ENCODE measurements at regions not wholly inside any gene's neighbourhood (a gene's known extent, or its start where the extent isn't known, plus 50 kb on each side); places are given as distances from the start of the nearest gene placed in this dataset.
"Not testable (repeated sequence)": the region's sequence is repeated elsewhere in the genome, so short reads cannot be mapped to it uniquely, and the experiment has no call there.

DNA sequence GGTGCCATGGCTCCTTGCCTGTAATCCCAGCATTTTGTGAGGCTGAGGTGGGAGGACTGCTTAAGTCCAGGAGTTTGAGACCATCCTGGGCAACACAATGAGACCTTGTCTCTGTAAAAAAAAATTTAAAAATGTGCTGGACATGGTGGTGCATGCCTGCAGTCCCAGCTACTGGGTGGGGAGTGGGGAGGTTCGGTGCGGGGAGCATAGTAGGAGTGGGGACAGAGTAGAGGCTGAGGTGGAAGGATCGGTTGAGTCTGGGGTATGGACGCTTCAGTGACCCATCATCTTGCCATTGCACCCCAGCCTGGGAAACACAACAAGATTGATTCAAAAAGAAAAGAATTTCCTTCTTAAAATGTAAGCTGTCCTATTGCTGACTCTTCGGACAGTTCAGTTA lies 1490.0 kb upstream of the GBE1 start:
- no peak for DNase-seq

DNA sequence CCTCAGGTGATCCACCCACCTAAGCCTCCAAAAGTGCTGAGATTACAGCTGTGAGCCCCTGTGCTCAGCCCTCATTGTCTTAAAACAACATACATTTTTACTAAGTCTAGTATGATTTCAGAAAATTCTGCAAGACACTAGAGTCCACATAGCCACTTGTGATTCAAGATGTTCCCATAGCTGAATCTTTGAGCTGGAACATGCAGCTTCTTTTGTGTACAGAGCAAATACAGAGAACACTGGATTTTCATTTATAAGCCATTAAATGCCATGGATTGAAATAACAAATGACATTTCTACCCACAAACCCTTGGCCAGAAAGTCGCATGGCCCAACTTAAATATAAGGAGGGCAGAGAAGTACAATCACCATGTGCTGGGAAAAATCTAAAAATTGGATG lies 1489.2 kb upstream of the GBE1 start:
- no peak for DNase-seq

DNA sequence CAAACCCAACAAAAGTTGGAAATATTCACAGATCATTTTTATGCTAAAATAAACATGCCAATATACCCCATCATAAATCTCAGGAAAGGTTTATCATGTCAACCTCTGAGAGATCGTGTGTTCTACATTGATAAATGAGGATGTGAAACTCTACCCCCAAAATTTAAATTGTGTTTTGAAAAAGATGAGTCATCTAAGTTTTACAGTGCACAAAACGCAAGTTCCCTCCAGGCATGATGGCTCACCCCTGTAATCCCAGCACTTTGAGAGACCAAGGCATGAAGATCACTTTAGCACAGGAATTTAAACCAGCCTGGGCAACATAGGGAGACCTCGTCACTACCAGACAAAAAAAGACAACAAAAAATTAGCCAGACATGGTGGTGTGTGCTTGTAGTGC lies 1487.0 kb upstream of the GBE1 start:
- DNase-seq, result no peak

DNA sequence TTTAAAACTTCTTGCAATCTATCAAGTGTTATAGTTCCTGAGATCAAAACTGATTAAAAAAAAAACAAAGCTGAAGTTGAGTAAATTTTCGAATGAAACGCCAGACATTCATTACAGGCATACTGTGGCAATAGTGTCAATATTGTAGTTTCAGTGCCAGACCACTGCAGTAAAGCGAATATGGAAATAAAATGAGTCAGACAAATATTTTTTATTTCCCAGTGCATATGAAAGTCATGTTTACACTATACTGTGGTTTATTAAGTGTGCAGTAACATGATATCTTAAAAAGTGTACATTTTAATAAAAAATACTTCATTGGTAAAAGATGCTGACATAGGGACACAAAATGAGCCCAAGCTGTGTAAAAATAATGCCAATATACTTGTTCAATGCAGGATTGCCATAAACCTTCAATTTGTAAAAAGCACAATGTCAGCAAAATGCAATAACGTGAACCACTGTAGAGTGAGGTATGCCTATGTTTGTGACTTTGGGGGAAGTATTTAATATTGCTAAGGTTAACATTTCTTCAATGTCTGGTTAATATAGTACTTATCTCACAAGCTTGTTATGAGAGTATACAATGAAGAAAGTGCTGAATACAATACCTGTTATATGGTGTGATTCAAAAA lies 1473.9 kb upstream of the GBE1 start:
- no peak for DNase-seq

DNA sequence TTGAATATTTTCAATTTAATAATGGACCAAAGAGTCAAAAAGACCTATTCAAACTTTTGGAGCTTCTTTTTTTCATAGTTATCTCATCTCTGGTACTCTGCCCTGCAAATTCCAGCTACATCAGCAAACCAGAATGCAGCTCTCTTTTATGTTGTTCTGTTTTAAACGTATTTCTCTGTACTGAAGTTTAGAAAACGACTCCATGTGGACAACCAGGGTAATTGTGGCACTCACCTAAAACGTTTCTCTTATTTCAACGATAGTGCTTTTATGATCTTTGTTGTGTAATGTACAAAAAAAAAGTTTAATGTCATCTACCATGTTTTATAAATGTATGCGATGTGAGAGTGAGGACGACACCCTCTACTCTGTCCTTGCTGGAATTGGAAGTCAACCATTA lies 1472.3 kb upstream of the GBE1 start:
- no peak for DNase-seq

DNA sequence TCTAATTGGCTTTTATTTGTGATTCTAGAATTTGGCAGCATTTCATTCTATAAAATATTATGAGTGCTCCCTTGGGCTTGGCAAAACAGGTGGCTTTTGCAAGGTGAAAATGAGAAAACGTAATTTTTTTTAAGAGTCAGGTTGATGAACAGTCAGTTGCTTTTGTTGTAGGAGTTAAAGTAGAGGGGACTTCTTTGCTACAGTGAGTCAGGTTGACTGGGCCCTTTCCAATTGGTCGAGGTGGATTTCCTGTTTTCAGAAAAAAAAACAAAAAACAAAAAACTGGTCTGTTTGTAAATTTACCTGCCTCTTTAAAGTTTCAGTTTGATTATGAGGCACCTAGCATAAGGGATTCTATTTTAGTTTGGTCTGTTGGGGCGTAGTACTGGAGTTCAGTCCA lies 1469.4 kb upstream of the GBE1 start:
- DNase-seq, result no peak

DNA sequence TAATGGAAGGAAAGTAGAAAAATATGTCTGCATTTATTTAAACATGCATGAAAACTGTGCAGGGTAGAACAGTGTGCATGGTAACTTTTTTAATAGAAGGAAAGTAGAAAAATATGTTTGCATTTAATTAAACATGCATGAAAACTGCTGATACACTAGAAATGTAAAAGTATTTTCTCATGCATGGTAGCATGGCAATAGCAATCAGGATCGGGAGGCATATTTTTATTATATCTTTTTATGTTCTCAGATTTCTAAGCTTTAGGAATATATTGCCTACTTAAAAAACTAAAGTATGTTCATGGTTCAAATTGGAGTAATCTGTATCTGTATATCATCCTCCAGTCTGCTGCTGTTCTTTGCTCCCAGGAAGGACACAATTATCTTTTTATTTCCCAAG lies 1468.9 kb upstream of the GBE1 start:
- DNase-seq, result no peak

DNA sequence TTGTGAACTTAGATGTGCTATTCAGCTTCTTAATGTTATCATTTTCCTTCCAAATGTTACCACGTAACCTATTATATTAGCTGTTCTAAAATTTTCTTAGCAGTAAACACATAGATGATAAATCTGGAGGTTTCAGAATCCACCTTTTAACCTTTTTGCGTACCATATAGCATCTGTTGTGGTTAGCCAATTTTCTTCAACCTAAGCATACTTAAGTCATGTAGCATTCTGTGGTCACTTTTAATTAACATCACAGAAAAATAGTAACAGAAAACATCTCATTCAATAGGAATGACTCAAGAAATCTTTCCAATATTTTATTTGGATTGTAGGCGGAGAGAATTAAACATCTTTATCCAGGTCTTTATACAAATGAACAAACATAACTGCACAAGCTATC lies 1465.3 kb upstream of the GBE1 start:
- no peak for DNase-seq

DNA sequence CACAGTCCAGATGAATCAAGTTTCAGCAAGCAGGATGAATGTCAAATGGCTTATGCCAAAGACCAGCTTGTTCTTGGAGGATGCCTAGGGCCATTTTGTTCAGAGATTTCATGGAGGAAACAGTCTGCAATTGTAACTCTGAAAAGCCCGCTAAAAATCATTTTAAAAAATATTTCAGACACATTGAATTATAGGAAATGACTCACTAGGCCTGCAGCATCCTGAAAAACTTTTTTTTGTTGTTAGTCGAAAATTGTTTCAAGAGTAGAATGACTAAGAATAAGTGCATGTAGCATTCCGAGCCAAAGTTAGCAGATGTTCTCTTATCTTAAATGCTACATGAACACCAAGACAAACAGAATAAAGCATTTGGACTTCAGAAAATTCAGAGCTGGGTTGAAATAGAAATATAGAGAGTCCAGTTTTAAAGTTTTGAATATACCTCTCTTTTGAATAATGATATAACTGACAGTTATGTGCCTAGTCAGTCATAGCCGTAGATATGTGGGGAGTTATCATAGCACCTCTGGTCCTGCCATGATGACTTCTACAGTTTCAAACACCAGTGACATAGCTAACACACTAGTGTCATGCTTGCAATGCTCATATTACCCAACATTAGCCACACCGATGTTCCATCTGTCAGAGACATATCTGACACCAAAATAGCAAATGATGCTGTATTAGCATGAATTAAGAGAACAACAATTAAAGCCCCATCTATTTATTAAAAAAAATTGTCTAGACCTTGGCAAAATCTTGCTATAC lies 1462.8 kb upstream of the GBE1 start:
- no peak for DNase-seq

DNA sequence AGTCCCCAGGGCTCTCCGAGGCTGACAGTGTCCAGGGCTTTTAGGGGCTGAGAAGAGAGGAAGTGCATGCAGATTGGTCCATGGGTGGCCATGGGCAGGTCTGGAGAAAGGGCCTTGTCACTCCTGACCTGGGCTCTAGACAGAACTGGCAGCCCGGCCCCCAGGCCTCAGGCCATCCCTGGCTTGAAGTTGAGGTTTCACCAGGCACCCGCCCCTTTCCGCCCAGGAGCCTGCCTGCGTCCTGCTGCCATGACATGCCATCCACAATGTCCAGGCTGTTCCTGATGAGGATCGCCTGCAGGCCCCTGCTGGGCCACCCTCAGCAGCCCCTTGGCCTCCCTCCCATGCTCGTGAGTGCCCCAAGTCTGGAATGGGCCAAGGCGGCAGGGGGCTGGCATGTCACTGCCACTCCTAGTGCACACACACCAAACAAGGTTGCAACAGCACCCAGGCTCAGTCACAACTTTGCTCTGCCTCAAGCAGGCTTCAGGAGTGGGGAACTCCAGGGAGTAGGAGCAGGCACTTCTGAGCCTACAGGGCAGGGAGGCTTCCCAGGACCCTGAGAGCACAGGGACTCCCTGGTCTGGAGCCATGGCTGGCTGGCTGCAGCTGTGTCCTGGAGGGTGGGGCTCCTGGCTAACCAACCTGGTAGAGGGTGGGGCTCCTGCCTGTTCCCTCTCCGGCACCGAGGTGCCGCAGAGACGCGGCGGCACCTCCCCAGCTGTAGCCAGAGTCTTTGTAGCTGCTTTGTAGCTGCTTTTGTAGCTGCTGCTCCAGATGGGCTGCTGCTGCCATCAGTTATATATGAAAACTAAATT lies 1457.1 kb upstream of the GBE1 start:
- no peak for DNase-seq

DNA sequence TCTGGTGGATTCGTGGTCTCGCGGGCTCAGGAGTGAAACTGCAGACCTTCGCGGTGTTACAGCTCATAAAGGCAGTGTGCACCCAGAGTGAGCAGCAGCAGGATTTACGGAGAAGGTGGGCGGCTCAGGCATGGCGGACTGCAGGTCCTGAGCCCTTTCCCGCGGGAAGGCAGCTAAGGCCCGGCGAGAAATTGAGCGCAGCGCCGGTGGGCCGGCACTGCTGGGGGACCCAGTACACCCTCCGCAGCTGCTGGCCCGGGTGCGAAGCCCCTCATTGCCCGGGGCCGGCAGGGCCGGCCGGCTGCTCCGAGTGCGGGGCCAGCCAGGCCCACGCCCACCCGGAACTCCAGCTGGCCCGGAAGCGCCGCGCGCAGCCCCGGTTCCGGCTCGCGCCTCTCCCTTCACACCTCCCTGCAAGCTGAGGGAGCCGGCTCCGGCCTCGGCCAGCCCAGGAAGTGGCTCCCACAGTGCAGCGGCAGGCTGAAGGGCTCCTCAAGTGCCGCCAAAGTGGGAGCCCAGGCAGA lies 1456.2 kb upstream of the GBE1 start:
- not testable (repeated sequence) for DNase-seq

DNA sequence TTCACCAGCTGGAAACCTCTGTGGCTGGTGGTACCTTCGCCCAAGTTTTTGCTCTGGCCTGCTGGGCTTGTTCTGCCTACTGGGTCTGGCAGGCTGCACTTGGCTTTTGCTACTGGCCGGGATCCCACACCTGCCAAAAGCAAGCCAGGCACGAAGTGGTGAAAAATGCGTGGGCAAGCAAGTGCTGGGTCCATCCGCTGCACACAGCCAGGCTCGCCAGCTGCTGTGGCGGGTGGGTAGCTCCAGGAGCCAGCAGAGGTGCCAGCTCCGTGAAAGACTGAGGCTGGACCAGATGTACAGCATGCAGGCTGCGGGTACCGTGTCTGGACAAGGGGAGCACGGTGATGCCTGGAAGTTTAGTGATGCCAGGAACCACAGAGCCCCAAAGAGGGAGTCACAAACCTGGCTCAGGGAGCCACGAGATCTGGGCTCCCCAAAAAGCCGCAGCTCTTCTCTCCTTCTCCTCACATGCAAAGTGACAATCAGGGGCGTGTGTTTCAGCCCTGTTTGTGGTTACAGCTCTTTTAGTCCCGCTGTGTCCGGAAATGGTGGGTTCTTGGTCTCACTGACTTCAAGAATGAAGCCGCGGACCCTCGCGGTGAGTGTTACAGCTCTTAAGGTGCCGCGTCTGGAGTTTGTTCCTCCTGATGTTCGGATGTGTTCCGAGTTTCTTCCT lies 1455.6 kb upstream of the GBE1 start:
- DNase-seq, result no peak

DNA sequence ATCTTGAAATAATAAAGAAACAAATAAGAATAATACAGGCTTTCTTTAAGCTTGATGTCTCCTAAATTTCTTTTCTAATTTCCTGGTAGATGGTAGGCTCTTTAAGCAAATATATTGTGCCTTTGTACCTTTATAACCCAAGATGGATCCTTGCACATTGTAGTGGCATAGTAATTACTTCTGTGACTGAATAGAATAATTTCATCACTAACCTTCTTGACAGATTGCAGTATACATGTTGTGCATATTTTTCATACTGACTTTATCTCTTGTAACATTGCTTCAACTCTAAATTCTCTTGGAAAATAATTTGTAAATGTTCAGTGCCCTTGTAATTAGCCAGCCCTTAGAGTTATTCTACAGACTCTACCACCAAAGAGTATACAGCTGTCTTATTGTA lies 1433.8 kb upstream of the GBE1 start:
- no peak for DNase-seq

DNA sequence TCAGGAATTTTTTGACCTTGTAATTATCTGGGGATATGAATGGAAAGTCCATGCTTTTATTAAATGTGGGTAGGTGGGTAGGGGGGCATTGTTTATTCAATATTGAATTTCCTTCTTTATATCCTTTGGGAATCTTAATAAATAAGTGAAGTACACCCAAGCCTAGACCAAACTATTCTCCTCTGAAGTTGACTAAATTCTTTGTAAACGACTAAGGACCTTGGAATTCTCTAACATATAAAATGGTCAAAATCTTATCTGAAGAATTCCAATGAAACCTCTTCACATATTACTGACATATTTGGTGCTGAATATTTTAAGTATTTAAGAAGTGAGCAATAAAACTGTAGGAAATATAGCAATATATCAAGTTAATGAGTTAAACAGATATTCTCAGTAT lies 1432.1 kb upstream of the GBE1 start:
- no peak for DNase-seq

DNA sequence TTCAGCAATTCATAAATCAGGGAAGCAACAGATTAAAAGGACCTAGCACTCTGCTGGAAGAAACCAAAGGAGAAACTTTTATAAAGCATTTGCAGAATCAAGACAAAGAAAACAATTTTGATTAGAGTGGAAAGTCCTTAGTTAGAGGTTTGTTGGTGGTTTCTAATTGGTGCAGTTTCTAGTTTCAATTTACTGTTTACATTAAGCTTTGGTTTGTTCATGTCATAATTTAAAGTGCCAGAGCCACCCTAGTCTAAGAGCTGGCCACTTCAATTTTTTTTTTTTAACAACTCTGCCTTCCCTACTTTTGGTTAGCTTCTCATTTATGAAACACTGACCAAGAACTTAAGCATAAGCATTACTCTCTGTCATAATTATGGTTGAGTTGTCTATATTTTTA lies 1428.2 kb upstream of the GBE1 start:
- DNase-seq, result no peak

DNA sequence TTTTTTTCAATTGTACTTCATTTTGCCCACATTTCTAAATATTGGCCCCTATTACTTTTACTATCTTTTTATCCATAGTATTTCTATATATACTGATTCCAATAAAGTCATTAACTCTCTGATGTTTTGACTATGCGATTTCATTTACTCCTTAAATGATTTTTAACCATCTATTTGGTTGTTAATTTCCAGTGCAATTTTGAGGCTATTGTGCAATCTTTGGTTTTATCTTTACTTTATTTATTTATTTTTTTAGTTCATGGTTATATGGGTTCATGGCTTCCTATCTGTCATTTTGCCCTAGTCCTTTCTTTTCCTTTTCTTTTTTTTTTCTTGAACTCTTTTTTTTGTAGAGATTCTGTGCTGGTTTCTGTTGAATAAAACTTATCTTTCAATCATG lies 1408.0 kb upstream of the GBE1 start:
- DNase-seq, result no peak

DNA sequence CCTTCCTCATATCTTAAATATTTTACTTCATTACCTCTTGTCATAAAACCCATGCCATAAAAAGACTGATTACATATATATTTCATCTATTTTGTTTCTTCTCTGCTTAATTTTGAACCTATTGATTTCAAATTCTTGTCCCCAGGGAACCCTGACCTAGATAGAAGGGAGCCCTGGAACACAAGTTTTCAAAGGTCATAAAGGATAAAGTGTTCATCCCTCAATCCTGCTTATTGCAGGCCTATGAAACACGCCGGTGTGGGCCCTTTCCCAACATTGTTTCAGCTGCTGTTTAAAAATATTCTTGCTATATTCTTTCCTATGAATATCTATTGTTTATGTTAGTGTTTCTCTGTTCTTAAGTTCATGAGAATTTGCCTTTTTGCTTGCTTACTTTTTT lies 1389.5 kb upstream of the GBE1 start:
- no peak for DNase-seq

DNA sequence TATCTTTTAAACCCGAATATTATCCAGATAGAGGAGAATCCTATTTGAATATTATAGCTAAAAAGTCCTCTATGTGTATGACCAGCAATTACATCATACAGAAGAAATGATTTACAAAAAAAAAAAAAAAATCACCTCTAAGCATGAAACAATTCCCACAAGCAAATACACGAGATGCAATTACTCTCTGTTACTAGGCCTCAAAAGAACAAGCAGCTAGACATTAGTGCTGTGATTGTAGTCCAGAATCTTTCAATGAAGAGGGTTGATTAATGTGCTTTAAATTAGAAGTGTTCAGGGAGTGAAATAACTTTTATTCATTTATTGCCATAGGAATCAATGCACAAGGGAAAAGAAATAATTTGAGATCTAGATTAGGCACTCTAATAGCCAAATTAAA lies 1379.5 kb upstream of the GBE1 start:
- DNase-seq, result no peak

DNA sequence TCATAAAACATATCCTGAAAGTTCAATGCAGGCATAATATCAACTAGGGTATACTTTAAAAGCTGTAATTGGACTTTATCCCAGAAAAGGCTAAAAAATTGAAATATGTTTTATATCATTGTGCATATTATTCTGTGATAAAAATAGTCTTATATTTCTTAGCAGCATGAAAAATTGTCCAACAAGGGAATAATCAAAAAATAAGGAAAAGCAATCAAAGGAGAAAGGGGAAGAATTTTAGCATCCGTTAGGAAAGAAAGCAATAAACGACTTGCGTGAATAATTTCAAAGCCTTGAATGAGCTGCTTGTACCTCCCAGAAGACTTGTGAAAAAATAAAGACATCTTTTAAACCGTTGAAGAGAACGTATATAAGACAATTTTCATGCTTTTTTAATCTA lies 1369.8 kb upstream of the GBE1 start:
- DNase-seq, result no peak

DNA sequence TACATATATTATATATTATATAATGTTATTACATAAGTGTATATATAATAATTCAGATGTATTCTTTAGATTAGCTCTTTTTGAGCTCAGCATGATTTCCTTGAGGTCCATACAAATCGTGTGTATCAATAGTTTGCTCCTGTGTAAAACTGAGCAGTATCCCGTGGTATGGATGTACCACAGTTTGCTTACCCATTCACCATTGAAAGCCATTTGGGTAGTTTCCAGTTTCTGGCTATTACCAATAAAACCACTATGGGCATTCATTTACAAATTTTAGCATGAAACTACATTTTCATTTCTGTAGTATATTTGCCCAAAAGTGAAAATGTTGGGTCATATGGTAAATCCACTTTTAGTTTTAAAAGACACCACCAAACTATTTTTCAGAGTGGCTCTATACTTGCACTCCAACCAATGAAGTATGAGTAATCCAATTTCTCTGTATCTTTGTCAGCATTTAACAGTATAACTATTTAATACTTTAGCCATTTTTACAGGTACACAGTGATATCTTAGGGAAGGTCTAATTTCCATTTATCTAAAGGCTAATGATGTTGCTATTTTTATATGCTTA lies 1361.4 kb upstream of the GBE1 start:
- no peak for DNase-seq

DNA sequence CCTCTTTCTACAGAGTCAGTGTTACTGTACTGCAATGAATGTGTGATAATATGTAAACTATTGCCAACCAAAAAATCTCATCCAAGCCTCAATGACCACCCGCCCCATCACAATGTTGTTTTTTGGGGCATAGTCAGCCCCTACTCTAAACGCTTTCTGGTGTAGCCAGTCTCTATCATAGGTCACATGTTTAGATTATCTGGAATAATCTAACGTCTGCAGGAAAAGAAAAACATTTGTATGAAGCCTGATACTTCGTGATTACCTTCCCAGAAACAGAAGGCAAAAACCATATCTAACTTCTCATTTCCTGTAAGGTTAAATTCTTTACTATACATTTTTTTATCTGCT lies 1331.8 kb upstream of the GBE1 start:
- DNase-seq, result no peak

DNA sequence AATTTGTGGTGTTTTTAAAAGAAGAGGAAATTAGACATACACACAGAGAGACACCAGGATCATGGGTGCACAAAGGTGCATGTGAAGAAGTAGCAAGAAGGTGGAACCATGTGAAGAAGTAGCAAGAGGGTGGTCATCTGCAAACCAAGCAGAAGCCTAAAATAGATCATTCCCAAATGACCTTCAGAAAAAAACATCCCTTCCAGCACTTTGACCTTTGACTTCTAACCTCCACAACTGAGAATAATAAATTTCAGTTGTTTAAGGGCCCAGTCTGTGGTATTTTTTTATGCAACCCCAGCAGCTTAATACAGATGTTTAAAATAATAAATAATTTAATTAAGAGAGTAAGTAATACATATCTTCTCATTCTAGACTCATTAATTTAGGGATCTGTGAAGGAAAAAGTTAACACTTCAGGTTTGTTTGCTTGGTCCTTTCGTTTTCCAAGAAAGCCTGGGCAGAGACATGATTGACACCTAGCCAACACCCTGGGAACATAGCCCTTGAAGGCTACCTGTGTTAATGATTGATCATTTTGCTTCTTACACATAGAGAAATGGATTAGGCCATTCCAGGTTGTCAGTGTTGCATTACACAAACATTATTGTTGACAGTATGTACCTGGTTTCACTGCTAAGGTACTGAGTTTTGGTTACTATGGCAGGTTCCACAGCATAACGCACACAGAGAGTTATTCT lies 1331.2 kb upstream of the GBE1 start:
- DNase-seq, result no peak

Data from eye (tissue), 1 donor.